ENCODE measurements at regions not wholly inside any gene's neighbourhood (a gene's known extent, or its start where the extent isn't known, plus 50 kb on each side); places are given as distances from the start of the nearest gene placed in this dataset.

DNA sequence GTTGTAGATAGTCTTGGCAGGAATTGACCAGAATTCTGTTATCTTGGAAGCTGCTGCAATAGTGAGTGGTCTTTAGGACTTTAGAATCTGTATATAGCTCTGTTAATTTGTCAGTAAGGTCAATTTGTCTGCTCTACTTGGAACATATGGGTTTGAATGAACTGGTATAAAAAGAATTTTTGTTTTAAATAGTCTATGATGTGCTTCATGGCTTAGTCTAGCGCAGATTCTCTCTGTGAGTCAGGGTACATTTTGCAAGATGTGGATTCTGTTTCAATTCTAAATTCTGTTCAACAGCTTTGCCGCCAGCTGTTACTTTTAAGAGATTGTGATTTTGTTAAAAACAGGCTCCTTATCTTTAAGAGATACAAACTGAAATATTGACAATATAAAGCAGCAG is 135.9 kb upstream of the AGBL1 start:
- no peak for DNase-seq

DNA sequence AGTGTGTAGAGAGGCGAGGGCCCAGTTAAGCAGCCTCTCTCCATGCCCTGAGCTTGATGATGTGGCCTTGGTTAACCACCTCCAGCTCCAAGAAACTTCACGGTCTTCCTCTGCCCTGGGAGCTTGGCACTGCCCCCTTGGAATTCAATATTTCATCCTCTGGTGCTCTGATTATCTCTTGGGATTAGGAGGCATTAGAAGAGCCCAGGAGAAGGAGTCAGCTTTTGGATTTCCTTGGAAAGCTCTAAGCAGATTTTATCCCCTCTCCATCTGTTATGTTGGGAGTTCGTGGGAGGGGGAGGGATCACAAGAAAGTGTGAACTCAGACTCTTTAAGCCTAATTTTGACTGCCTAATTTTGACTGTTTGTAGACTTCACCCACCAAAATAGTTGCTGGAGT is 132.7 kb upstream of the AGBL1 start:
- DNase-seq, result no peak

DNA sequence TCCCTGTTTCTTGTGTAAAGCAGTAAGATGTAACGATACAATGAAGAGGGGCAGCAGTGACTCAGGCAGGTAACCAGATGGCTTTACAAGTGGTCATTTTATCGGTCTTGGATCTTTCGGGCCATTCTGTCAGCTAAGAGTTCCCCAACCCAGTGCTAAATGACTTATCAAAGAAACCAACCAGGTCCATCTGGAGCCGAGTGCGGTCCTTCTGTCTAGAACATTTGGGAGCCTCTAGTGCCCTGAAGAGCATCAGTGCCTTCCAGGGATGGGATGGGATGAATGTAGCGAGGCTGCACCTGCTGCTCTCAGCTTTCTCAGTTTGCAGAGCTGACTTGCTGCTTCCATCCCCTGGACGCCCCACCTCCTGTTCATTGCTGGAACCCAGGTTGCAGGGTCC is 131.7 kb upstream of the AGBL1 start:
- no peak for DNase-seq

DNA sequence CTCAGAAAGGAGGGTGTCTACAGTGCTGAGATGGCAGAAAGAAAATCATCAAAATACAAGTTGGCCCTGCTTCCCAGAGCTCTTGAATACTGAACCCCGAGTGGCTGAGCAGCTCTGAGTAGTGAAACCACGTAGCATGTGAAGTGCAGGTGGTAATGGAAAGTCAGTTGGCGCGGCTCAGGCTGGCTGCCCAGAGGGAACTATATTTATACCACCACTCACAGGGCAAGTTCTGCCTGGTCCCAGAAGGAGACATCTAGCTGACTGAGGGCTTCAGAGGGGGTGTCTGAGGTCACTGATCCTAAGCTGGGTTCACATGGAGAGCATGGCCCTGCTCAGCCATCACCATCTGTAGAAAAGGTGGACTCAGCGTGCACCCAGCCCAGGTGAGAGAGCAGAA is 129.6 kb upstream of the AGBL1 start:
- DNase-seq, result no peak

DNA sequence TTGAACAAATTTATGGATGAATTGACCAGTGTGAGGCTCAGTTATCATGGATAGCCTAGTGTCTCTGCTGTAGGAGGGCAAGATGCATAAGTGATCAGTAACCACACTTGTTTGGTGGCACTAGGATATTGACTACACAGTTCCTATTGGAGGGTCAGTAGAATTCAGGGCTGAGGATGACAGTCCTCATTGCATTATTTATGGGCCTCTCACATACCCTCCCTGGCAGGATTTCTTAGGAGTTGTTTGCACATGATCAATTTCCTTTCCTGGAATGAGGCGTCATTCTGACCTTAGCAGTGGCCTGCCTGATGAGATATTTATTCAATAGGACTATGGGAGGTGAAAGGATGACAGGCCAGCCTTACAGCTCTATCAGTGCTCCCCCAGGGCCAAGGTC is 125.1 kb upstream of the AGBL1 start:
- DNase-seq, result no peak

DNA sequence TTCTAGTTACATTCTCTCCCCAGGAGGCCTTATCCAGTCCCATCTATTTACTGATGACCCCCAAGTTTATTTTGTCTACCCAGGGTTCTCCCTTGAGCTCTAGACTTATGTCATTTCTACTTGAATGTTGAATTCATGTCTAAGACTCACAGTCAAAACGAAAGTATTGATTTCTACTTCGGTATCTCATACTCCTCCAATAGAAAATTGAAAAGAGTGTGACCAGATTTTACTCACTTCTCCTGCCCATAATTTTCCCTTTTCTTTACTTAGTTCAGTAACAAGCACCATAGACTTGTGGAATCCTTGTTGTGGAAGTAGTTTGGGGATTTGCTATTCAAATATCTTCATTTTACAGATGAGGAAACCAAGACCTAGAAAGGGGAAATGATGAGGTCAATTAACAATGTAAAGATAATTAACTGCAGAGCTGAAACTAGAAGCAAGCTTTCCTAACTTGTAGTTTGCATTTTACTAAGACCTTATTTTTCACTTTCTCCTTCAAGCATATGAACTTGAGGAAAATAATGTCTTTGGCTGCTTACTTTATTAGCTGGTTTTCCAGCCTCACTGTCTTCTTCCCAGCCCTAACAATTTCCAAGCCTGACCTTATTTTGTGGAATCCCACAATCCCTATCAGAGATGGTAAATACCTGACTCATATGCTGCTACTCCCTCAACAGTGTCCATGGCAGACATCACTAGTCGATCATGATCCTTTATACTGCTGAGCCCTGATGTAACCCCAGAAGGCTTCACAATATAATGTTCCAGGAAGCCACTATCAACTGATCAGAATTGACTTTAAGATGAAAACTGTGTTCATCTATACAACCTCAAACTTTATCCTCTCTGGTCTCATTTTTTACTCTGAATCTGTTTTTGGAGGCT is 123.9 kb upstream of the AGBL1 start:
- no peak for DNase-seq

DNA sequence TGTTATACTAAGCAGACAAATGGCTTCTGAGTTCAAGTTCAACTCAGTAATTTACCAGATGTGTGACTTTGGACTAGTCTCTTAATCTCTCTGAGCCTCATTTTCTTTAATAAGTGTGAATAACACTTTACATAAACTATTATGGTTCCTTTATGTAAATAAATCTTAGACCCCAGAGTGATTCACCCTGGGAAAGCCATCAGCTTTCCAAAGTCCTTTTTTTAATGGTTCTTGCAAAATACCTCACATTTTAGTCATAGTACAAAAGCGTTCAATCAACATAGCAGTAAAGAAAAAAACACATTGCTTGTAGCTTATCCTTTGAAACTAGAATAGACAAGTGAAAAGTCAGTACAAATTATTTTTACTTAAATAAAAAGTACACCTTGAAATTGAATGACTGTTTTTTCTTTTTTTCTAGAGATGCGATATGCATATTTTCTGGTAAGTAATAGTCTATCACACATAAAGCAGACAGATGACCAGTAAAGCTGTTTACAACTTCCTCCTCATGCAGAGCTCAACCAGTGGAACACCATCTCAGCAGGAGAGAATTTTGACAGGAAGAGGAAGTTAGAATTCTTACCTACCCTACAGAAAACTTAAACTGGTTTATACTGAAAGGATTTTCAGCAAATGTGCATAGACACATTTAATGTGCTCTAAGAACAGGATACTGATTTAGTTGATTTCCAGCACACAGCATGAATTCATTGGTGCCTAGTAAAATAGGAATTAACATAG is 123.0 kb upstream of the AGBL1 start:
- DNase-seq, result no peak

DNA sequence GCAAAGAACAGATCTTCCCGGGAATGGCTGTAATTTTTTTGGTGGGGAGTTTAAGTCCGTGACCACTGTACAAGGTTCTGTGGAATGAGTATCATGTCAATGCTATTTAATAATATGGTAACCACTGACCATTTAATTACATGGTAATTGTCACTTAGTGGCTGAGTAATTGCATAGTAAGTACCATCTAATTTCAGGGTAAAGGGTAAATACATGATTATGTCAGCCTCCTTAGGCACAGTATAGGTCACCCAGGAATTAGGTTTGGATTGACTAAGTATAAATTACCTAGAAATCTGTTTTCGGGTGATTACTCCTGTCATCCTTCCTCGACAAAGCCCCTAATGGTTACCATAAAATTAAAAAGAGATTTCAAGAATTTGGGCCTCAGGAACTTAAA is 120.1 kb upstream of the AGBL1 start:
- no peak for DNase-seq

DNA sequence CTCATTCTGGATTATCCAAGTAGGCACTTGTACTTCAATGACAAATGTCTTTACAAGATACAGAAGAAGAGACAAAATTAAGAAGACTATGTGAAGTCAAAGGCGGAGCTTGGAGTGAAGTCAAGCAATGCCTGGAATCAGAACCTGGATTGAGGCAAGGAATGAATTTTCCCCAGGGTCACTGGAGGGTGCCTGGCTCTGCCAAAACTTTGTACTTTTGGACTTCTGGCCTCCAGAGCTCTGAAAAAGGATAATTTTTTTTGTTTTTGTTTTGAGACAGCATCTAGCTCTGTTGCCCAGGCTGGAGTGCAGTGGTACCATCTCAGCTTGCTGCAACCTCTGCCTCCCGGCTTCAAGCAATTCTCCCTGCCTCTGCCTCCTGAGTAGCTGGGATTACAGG is 119.3 kb upstream of the AGBL1 start:
- no peak for DNase-seq

DNA sequence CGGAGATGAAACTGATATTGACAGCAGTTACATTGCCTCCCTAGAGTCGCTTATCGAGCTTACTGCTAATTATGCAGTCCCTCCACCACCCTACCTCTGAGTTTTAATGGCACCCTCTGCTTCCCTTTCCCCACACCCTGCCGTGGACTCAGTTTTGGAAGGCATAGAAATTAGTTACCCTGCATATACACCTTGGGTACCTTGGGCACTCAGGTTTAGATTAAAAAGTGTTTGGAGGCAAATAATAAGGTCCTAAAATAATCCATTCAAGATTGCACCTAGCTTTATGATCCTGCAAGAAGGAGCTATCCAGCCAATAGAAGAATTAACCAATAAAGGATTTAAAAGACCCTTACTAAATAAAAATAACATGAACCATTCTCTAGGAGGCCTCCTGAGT is 117.8 kb upstream of the AGBL1 start:
- no peak for DNase-seq

DNA sequence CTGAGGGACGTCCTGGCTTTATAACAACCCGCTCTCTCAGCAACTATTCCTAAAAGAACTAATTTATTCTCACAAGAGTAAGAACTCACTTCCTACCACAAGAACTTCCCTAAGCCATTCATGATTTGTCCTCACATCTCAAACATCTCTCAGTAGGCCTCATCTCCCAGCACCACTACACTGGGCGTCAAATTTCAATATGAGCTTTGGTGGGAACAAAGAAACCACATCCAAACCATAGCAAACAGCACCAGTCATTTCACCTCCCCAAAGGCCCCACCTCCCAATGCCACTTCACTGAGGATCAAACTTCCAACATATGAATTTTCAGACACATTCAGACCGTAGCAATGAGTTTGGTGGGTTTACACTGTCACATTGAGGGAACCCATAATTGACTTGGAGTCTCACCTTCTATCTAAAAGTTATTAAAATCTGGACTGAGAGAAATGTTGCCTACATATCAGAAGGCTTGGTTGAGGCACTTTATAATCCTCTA is 116.4 kb upstream of the AGBL1 start:
- DNase-seq, result no peak

DNA sequence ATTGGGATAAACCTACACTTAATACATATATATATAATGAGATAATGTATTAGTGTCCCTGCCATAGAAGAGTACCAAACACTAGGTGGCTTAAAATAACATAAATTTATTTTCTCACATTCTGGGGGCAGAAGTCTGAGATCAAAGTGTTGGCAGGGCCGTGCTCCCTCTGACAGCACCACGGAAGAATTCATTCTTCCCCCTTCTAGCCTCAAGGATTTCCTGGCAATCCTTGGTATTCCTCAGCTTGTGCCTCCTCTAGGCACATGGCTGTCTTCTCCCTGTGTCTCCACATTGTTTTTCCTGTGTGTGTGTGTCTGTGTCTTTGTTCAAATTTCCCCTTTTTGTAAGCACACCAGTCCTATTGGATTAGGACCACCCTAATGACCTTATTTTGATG is 115.2 kb upstream of the AGBL1 start:
- no peak for DNase-seq

DNA sequence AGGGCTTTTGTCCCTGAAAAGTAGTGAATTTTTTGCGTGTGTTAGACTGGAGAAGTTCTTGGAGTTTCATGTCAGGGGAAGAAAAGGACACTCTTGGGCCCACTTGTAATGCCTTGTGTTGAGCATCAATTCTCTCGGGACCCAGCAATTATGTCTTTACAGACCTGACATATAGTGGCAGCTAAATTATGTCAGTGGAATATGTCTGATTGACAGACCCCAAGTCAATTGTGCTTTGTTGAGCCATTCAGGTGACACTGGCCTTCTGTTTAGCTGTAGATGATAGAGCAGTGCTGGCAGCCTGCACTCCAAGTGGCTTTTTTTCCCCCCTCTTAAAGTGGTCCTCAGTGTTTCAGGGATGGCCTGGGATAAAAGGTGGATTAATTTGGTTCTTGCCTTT is 112.1 kb upstream of the AGBL1 start:
- no peak for DNase-seq

DNA sequence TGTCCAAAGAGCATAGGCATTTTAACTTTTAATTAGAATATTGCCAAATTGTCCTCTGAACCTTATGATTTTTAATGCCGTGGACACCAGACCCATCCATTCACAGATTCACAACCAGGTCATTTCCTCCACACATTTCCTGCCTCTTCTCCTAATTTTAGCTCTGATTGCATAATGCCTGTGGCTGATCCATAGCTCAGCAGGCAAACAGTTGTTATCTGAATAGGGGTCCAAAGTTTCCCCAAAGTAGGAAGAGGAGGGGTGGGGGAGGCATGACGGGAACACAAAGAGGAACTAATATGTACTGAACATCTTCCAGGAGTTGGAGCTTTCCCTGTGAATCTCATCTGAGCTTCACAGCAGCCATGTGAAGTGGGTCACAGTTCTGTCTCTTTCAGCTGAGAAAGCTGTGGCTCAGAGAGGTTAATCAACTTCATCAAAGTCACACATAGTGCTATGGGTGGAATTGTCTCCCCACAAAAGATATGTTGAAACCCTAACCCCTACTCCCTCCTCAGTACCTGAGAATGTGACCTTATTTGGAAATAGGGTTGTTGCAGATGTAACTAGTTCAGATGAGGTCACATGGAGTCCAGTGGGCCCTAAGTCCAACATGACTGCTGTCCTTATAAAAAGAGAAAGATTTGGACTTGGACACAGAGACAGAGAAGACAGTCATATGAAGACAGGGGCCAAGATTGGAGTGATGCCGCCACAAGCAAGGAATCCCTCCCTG is 106.7 kb upstream of the AGBL1 start:
- no peak for DNase-seq

DNA sequence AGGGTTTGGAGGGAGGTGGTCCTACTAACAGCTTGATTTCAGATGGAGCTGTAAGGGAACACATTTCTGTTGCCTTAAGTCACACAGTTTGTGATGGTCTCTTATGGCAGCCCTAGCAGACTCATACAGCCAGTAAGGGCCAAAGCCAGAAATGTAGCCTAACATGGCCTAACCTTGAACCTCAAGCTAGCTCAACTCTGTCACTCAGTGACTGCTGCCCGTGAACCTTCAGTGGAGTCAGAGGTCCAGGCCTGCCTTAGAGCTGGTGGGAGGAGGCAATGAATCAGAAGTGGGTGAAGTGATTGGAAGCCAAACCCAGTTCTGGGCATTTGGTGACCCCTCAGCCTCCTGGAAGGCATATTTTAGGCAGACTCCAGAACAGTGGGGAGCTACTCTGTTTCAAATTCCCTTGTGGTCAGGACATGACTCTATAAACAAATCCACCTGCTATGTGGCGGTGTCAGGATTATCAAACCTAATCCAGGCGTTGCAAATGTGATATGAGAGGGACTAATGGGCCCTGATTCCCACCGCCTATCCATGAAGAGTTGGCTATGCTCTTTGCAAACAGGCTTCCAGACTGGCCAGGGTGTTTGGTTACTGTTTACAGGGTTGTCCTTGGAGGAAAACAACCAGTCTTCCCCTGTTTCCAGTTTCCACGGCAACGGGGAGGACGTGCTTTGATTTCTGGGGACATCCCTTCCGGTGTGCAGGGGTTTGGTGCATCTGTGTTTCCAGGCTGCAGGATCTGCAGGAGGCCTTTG is 105.9 kb upstream of the AGBL1 start:
- DNase-seq, result no peak

DNA sequence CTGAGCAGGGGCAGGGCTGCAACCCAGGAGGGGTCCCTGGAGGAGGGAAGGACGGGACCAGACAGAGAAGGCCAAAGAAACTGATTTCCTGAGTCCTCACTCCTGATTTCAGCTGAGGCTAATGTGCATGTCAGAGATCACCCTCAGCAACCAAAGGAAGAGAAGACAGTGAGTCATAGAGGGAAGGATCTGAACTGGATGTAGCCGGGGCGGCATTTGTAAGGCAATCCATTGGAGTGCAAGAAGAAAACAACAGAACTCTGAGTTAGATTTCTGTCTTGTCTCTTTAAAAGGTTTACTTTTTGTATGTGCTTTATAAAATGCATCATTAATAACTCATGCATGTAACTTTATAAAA is 105.3 kb upstream of the AGBL1 start:
- no peak for DNase-seq

DNA sequence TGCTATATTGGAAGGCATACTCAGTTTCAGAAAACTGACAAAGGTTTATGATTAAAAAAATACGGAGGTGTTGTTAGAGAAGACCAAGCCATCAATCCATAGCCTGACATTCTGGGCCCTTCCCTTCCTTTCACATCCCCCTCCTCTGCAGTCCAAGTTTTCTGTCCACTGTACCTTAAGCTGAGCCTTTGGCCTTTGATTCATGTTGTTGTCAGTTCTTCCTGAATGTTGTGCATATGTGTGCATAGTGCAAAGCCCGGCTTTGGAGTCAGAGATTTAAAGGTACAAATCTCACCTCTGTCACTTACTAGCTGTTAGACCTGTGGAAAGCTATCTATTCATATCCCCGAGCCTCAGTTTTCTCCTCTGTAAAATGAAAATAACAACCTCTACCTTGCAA is 104.9 kb upstream of the AGBL1 start:
- DNase-seq, result no peak

DNA sequence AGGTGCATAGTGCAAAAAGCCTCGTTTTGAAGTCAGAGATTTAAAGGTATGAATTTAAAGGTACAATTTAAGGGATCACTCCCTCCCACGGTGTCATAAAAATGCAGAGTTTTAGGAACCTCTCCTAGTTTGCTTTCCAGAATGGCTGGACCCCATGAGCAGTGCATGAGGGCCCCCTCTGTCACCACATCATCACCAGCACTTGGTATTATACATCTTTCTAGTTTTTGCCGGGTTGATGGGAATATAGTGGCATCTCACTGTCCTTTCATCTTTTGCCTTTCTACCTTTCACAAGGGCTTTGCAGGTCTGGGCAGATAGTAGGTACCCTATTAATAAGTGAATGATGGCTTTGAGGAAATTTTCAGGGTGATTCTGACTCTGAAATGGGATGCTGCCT is 103.6 kb upstream of the AGBL1 start:
- no peak for DNase-seq

DNA sequence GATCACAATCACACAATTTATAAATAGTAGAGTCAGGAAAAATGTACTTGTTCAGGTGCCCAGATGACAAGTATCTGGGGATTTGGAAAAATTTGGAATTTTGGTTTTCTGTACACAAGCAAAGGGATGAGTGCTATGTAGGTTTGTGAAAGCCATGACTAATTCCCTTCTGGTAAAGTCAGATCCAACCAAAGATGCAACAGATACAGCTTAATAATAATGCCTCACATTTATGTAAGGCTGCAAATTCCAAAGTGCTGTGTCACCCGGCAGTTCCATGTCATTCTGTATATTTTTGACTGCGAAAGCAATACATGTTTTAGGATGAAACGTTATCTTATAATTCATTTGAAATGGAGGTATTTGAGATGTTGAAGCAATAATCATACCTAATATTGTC is 102.7 kb upstream of the AGBL1 start:
- no peak for DNase-seq

DNA sequence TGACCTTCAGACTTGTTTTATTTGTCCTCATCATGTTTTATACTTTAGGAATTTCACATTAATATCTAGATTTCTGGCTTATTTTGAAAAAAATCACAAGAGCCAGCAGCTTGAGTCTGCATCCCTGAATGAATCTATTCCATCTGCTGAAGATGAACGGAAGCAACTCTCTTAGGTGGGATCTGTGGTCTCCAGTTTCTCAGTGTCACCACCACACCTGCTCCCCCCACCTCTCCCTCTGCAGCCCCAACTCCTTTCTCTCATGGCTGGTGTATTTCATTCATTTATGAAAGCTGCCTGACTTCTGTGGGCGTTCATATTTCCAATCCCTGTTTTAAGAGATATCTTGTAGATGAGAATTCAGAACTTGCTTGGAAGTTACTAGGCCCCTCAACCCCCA is 102.1 kb upstream of the AGBL1 start:
- DNase-seq, result no peak

DNA sequence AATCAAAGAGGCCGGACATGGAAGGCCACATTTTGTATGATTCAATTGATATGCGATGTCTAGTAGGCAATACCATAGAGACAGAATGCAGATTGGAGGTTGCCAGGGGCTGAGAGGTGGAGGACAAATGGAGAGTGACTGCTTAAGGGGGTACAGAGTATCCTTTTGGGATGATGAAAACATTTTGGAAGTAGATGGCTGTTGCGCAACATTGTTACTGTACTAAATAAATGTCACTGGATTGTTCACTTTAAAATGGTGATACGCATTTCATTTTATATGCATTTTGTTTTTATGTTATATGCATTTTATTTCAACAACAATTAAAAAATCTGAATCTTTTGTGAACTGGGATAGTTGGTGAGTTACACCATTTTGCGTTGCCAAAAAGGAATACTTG is 99.7 kb upstream of the AGBL1 start:
- no peak for DNase-seq

DNA sequence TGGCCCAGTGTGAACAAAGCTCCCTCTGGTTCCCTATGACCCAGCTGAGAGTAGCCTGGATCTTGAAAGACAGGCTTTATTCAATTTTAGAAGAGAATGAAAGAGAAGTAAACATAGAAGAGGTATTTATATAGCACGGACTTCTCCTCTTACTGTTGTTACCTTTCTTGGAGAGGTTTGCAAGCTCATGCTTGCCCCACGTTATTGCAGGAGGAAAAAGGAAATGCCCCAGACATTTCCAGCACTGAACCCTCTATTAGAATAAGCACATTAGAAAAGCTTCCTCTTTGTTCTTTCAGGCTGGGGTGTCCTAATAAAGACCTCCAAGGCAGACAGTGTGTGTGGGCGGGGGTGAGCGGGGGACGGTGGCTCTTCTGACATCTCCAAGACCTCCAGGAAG is 98.7 kb upstream of the AGBL1 start:
- no peak for DNase-seq

DNA sequence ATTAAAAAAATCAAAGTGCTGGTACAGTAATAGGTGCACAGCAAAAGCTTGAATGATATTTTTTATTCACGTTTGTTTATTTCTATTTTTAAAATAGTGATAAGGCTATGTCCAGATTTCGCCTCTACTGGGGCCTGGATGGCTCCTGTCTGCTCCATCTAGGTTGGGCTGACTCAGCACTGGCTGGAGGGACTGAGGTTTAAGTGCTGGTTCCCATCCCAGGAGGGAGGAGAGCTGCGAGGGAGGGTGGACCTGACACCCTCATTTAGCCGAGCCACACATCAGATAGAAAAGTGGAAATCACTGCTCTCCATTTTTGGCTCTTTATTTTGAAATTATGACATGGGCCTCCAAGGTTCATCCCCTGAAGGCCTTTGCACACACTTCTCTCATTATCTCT is 95.4 kb upstream of the AGBL1 start:
- no peak for DNase-seq
